SU-DHL-6 (cell line): ENCODE measurements at regions not wholly inside any gene's neighbourhood (a gene's known extent, or its start where the extent isn't known, plus 50 kb on each side); places are given as distances from the start of the nearest gene placed in this dataset.
"Not testable (repeated sequence)": the region's sequence is repeated elsewhere in the genome, so short reads cannot be mapped to it uniquely, and the experiment has no call there.

Source experiments
- CTCF ChIP-seq: fragments of 200-600 bp; sonication (generic); IDR thresholded peaks from one replicate; pipeline ENCODE4 v1.5.1; 2017; ENCODE audit warnings: antibody characterized with exemption, mild to moderate bottlenecking, low read length, moderate library complexity; ENCODE audit not compliant: insufficient read depth, poor library complexity, severe bottlenecking
- EZH2phosphoT487 ChIP-seq: fragments of 200-600 bp; sonication (generic), shearing (Covaris generic); conservative IDR thresholded peaks from 2 replicates; pipeline ENCODE4 v1.6.1; 2018; ENCODE audit warnings: mild to moderate bottlenecking, antibody characterized with exemption, low read length, moderate library complexity, mixed read lengths

GRCh38 chr15:20337238-20337637 is 204.4 kb downstream of the GOLGA6L6 start:
- not testable (repeated sequence) for TF ChIP-seq CTCF, EZH2phosphoT487
